Heart right ventricle (tissue), 16 donors: ENCODE measurements at regions not wholly inside any gene's neighbourhood (a gene's known extent, or its start where the extent isn't known, plus 50 kb on each side); places are given as distances from the start of the nearest gene placed in this dataset.

Experiments
- ATAC-seq, 8 donors: fragments of 200-7000 bp; cut with Tn5 transposase; one replicate each; pipeline ENCODE4 v1.9.1; 2020; ENCODE audit warnings: mild to moderate bottlenecking in 8 of 8, moderate library complexity in 8 of 8, moderate number of reproducible peaks in 1 of 8
- DNase-seq, 2 donors: peaks; one replicate each; pipeline ENCODE4 v3.0.0-alpha.2; 2020
- H3K27ac ChIP-seq, 10 donors: fragments of 200-600 bp; sonication (generic) in 2 of 10; one replicate each; pipeline versions ENCODE4 v1.5.0 to v1.8.0; 2020 to 2022; ENCODE audit warnings: mild to moderate bottlenecking in 3 of 10
- H3K27me3 ChIP-seq, 7 donors: fragments of 200-600 bp; one replicate each; pipeline ENCODE4 v1.8.0; 2021 to 2022; ENCODE audit warnings: mild to moderate bottlenecking in 2 of 7
- H3K36me3 ChIP-seq, 9 donors: fragments of 200-600 bp; sonication (generic) in 1 of 9; one replicate each; pipeline versions ENCODE4 v1.5.0 to v1.8.0; 2020 to 2022; ENCODE audit warnings: mild to moderate bottlenecking in 2 of 9
- H3K4me1 ChIP-seq, 9 donors: fragments of 200-600 bp; sonication (generic) in 1 of 9; one replicate each; pipeline versions ENCODE4 v1.5.0 to v1.8.0; 2020 to 2022; ENCODE audit warnings: mild to moderate bottlenecking in 4 of 9
- H3K4me3 ChIP-seq, 10 donors: fragments of 200-600 bp; sonication (generic) in 2 of 10; one replicate each; pipeline versions ENCODE4 v1.5.0 to v1.8.0; 2020 to 2022; ENCODE audit warnings: mild to moderate bottlenecking in 7 of 10, moderate library complexity in 2 of 10
- H3K9me3 ChIP-seq, 11 donors: fragments of 200-600 bp in 10 of 11; sonication (generic) in 2 of 11; one replicate each; pipeline versions ENCODE4 v1.5.0 to v1.8.0; 2013 to 2022; ENCODE audit warnings: mild to moderate bottlenecking in 2 of 11, control low read depth in 1 of 11, moderate library complexity in 1 of 11
- WGBS, 2 donors: extraction: QIAGEN DNeasy Blood & Tissue Kit; methylation state at CpG; one replicate each; pipeline ENCODE4 v1.1.7; 2013; ENCODE audit warnings: inconsistent platforms in 1 of 2; 5-methylcytosine and 5-hydroxymethylcytosine counted together
- intact Hi-C, 10 donors: fragments of 100-400 bp; cut with DNase I; formaldehyde crosslinking; loops; one replicate each; pipeline versions ENCODE4 v1.11.1 to v1.14.2; 2022
- TF ChIP-seq, protein P1 (sequence below), 9 donors: fragments of 200-600 bp; sonication (generic) in 2 of 9; IDR thresholded peaks; one replicate each; pipeline versions ENCODE4 v1.5.0 to v1.8.0; 2021 to 2022; ENCODE audit warnings: antibody characterized with exemption in 9 of 9, mild to moderate bottlenecking in 5 of 9, moderate library complexity in 1 of 9
- donor health status: Arrhythmogenic right ventricular cardiomyopathy.
- donor health status: ischemic (EF 13 %, LVEDD 7.1; RV severe dilation, severe dysfunction).
- donor health status: healthy with polysubstance abuse.
- donor health status: DM: no; HTN: yes; CAD: no.
- donor health status: DM: no; HTN: no; CAD: no.
- donor health status: ischemic (EF 25% LVEDD 6.9; RV normal size, moderate dysfunction).
- donor health status: ischemic (EF 25% LVEDD 5.7; RV mildly dilated, moderate dysfunction).
- donor health status: healthy.
- donor health status: DM: yes; HTN: yes; CAD: no.
- donor health status: Ischemic cardiomyopathy.
- donor health status: ischemic (EF 35%, LVEDD 5.7; RV mildly dilated, moderate dysfunction).
- donor health status: nonischemic (EF 11% LVEDD 7.7; RV severe dilation, severe dysfunction).
- donor health status: DM: yes; HTN: yes; CAD: no.
- donor health status: PGD.
- donor health status: ischemic (EF 29% LVEDD 5.4; RV normal size, mild dysfunction).
- donor health status: nonischemic (EF 23%, LVEDD 6.1; RV moderate dilation, normal function).

DNA sequence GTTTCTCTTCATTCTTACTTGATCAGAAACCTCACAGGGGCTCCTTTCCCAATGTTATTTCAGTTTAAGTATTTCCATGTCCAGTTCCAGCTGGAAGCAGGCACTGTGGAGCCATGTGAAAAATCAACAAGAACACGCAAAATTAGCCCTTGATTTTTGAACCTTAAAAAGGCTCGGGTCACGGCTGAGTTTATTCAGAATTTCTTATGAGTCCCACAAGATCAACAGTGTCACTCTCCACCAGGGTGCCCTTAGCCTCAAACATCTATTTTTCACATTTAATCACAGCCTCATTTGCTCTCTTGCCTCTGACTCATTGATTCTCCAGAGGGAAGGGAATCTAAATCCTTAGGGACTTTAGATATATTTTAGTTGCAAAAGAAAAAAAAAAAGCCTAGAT lies 157.7 kb upstream of the AVPR1A start:
- H3K9me3 ChIP-seq = peaks cover 0 to 17% (median 0%) of the 10 kb centered on the region in 11 donors
- peak overlapping the region in 5 of 10 donors; percentile 12 to 51 (median 41) for H3K27ac ChIP-seq
- no peak overlapping the region for H3K4me3 ChIP-seq
- H3K4me1 ChIP-seq = peaks cover 0 to 31% (median 0%) of the 10 kb centered on the region in 9 donors
- no peaks in the 10 kb centered on the region for H3K27me3 ChIP-seq
- no peaks in the 10 kb centered on the region for H3K36me3 ChIP-seq
- intact Hi-C loops = loop anchor here in 1 of 10 donors (5.0 to 10.0 kb wide), 2 partner anchors 156 to 204 kb away; partner anchors contain the start of gene AVPR1A
- DNase-seq = peak in 1 of 2 donors; percentile 17
- WGBS, 2 donors = 63 to 80% methylated on average over 3 of the region's 3 CpGs
- TF ChIP-seq, protein P1, sequence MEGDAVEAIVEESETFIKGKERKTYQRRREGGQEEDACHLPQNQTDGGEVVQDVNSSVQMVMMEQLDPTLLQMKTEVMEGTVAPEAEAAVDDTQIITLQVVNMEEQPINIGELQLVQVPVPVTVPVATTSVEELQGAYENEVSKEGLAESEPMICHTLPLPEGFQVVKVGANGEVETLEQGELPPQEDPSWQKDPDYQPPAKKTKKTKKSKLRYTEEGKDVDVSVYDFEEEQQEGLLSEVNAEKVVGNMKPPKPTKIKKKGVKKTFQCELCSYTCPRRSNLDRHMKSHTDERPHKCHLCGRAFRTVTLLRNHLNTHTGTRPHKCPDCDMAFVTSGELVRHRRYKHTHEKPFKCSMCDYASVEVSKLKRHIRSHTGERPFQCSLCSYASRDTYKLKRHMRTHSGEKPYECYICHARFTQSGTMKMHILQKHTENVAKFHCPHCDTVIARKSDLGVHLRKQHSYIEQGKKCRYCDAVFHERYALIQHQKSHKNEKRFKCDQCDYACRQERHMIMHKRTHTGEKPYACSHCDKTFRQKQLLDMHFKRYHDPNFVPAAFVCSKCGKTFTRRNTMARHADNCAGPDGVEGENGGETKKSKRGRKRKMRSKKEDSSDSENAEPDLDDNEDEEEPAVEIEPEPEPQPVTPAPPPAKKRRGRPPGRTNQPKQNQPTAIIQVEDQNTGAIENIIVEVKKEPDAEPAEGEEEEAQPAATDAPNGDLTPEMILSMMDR (IDR thresholded peaks at IDR 0.05) = no peak
- peak in 7 of 8 donors; percentile 49 to 75 (median 60) for ATAC-seq

DNA sequence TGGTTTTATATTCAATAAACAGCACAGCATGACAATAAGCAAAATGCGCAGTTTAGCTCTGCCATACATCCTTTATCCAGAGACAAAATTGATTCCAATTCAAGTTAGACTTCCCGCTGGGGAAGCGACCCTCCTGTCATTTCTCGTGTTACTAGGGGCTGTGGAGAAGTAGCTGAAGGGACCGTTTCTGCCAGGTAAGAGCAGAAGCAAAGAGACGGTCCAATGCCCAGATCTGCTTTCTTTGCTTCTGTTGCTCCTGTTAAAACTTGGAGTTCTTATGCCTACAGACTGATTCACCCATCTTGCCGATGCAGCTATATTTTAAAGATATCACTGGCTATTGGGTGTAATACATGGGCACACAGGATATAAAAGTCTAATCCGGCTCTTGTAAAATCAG lies 156.8 kb upstream of the AVPR1A start:
- ATAC-seq (no peak), DNase-seq (no peak)
- H3K27me3 ChIP-seq = no peaks in the 10 kb centered on the region
- TF ChIP-seq, protein P1 (IDR thresholded peaks at IDR 0.05) = no peak
- intact Hi-C loops = loop anchor here in 1 of 10 donors (5.0 to 10.0 kb wide), 2 partner anchors 156 to 203 kb away; partner anchors contain the start of gene AVPR1A
- no peaks in the 10 kb centered on the region for H3K36me3 ChIP-seq
- H3K9me3 ChIP-seq = peaks cover 0 to 17% (median 0%) of the 10 kb centered on the region in 11 donors
- peak overlapping the region in 5 of 10 donors; percentile 16 to 51 (median 37) for H3K27ac ChIP-seq
- 83 to 86% methylated on average over 8 of the region's 8 CpGs for WGBS, 2 donors
- peaks cover 0 to 36% (median 0%) of the 10 kb centered on the region in 9 donors for H3K4me1 ChIP-seq
- no peak overlapping the region for H3K4me3 ChIP-seq

DNA sequence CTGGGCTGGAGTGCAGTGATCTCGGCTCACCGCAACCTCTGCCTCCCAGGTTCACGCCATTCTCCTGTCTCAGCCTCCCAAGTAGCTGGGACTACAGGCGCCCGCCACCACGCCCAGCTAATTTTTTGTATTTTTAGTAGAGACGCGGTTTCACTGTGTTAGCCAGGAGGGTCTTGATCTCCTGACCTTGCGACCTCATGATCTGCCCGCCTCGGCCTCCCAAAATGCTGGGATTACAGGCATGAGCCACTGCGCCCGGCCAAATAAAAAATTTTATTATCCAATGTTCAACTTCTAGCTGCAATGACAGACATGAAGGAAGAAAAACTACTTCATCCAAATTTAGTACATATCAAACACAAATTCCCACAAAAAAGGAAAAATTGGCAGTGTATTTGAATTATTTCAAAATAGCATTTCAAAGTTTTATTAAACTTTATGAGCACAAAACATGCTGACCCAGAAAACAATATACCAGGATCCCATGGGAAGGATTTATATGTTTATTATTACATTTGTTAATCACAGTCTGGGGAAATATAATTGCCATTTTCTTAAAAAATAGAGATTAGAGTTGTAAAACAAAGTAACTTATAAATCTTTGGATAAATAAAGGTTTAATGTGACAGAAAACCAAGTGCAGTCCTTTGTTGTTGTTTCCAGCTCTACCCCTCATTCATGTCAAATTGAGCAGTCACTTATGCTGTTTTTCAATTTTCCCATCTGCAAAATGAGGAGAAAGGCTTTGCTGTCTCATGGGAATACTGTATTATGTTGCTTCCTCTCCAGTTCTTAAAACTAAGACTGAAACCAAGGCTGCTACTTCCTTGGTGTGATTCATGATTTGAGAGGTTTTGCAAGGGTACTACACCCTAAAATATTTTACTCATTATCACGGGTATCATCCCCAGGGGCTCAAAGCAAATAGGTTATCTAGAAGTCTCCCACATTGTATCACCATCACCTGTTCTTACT lies 155.2 kb upstream of the AVPR1A start:
- peaks cover 0 to 17% (median 0%) of the 10 kb centered on the region in 11 donors for H3K9me3 ChIP-seq
- H3K27ac ChIP-seq = peak overlapping the region in 5 of 10 donors; percentile 28 to 53 (median 36)
- DNase-seq (peak in 1 of 2 donors; percentile 17), ATAC-seq (peak in 7 of 8 donors; percentile 46 to 76 (median 63))
- H3K4me1 ChIP-seq = peaks cover 0 to 36% (median 0%) of the 10 kb centered on the region in 9 donors
- intact Hi-C loops = loop anchor here in 1 of 10 donors (5.0 to 10.0 kb wide), 2 partner anchors 154 to 201 kb away; partner anchors contain the start of gene AVPR1A
- no peaks in the 10 kb centered on the region for H3K27me3 ChIP-seq
- no peak overlapping the region for H3K4me3 ChIP-seq
- TF ChIP-seq, protein P1 (IDR thresholded peaks at IDR 0.05) = no peak
- 81 to 87% methylated on average over 14 of the region's 14 CpGs for WGBS, 2 donors
- no peaks in the 10 kb centered on the region for H3K36me3 ChIP-seq

- intact Hi-C loops = loop anchor here in 1 of 10 donors (5.0 to 10.0 kb wide), 2 partner anchors 153 to 200 kb away; partner anchors contain the start of gene AVPR1A
- TF ChIP-seq, protein P1 (IDR thresholded peaks at IDR 0.05) = no peak
- Histone ChIP-seq H3K27me3 (no peaks in the 10 kb centered on the region), H3K36me3 (no peaks in the 10 kb centered on the region), H3K4me1 (peaks cover 0 to 36% (median 0%) of the 10 kb centered on the region in 9 donors), H3K9me3 (peaks cover 0 to 5% (median 0%) of the 10 kb centered on the region in 11 donors), H3K27ac (no peak overlapping the region), H3K4me3 (no peak overlapping the region)
- 72 to 73% methylated on average over 5 of the region's 5 CpGs for WGBS, 2 donors
- ATAC-seq = no peak
- DNase-seq = no peak
Measured at GRCh38 chr12:63304887-63305316, 153.9 kb upstream of the AVPR1A start.
